Testis (tissue), 2 donors: ENCODE measurements at regions not wholly inside any gene's neighbourhood (a gene's known extent, or its start where the extent isn't known, plus 50 kb on each side); places are given as distances from the start of the nearest gene placed in this dataset.

Experiments used
- DNase-seq: peaks from one replicate; pipeline ENCODE4 v3.0.0-alpha.2; 2019
- H3K27ac ChIP-seq, 2 donors: fragments of 200-600 bp; sonication (generic); one replicate each; pipeline ENCODE4 v1.5.1; 2019
- H3K27me3 ChIP-seq: fragments of 200-600 bp; sonication (generic); one replicate; pipeline ENCODE4 v1.5.1; 2019
- H3K36me3 ChIP-seq: fragments of 200-600 bp; sonication (generic); one replicate; pipeline ENCODE4 v1.5.1; 2017; ENCODE audit warnings: low read depth; ENCODE audit errors: missing control alignments
- H3K4me1 ChIP-seq: fragments of 200-600 bp; sonication (generic); one replicate; pipeline ENCODE4 v1.5.1; 2019
- H3K4me3 ChIP-seq, 2 donors: fragments of 200-600 bp; sonication (generic); one replicate each; pipeline ENCODE4 v1.5.1; 2017 to 2019
- H3K9me3 ChIP-seq: fragments of 200-600 bp; sonication (generic); one replicate; pipeline ENCODE4 v1.5.1; 2017
- POLR2A ChIP-seq: fragments of 450-650 bp; IDR thresholded peaks from one replicate; pipeline ENCODE4 v1.6.1; 2017; ENCODE audit warnings: antibody characterized with exemption, mild to moderate bottlenecking, moderate library complexity
- WGBS, 2 donors: methylation state at CpG; one replicate each; pipeline ENCODE4 v1.1.5; 2018; 5-methylcytosine and 5-hydroxymethylcytosine counted together
- intact Hi-C: fragments of 100-400 bp; cut with DNase I; formaldehyde crosslinking; loops from one replicate; pipeline ENCODE4 v1.15.1; 2023; ENCODE audit warnings: low total_unique reads
- TF ChIP-seq, protein P1 (sequence below), 3 experiments: fragments of 450-650 bp in 2 of 3; fragments of 200-600 bp in 1 of 3; sonication (generic) in 1 of 3; IDR thresholded peaks; one replicate each; pipeline ENCODE4 v1.5.1; 2016 to 2019; ENCODE audit warnings: antibody characterized with exemption in 3 of 3, mild to moderate bottlenecking in 2 of 3, moderate library complexity in 1 of 3

DNA sequence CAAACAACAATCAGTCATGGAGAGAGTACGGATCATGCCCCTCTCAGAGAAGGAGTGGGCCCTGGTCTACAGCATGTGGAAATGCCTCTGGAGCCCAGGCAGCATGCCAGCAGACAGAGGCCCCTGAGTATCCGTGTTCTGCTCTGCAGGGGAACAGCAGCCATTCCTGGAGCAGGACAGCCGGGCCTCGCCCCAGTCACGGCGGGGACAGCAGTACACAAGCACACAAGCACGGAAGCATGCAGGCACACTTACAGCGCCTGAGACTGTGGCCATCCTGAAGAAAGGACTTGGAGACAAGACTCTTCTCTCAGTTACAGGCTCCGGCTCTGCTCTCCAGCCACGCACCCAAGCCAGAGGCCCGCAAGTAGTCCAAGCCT is 102.6 kb upstream of the ALDH1B1 start:
- 81 to 94% methylated on average over 9 to 11 of the region's 11 CpGs for WGBS, 2 donors
- H3K36me3 ChIP-seq, result no peaks in the 10 kb centered on the region
- intact Hi-C loops, result no loop called here

DNA sequence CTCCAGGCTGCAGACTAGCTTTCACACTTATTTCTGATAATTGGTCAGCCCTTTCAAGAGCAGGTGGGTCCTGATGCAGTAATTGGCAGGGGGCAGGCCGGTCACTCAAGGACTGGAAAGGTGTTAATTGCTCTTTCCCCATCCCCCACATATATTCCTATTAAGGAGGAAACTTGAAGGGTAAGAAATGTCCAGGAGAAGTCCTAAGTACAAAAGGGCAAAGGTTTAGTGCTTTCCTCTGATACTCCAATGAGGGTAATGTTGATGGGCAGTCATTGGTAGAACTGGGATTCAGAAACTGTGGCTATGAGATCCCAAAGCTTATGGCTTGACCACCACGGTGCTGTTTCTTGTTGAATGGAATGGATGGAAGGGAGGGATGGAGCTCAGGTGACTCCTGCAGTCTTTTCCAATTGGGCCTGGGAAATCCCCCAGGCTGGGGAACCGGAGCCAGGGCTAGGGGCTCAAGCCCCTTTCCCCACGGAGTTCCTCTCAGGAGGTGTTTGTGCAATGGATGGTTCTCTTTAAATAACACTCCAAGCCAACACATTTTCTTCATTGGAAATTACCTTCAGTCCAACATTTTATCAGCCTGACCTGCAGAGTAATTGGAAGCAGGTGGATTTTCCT is 103.2 kb upstream of the ALDH1B1 start:
- intact Hi-C loops, result no loop called here

More for the DNA sequence above, 102.6 kb upstream of the ALDH1B1 start:
- no peaks in the 10 kb centered on the region for H3K27me3 ChIP-seq
- DNase-seq, result no peak
- H3K9me3 ChIP-seq, result no peaks in the 10 kb centered on the region
- H3K4me1 ChIP-seq, result peaks cover 5% of the 10 kb centered on the region
- H3K4me3 ChIP-seq, result no peak overlapping the region
- H3K27ac ChIP-seq, result no peak overlapping the region
- no peak for TF ChIP-seq POLR2A
- TF ChIP-seq, protein P1, sequence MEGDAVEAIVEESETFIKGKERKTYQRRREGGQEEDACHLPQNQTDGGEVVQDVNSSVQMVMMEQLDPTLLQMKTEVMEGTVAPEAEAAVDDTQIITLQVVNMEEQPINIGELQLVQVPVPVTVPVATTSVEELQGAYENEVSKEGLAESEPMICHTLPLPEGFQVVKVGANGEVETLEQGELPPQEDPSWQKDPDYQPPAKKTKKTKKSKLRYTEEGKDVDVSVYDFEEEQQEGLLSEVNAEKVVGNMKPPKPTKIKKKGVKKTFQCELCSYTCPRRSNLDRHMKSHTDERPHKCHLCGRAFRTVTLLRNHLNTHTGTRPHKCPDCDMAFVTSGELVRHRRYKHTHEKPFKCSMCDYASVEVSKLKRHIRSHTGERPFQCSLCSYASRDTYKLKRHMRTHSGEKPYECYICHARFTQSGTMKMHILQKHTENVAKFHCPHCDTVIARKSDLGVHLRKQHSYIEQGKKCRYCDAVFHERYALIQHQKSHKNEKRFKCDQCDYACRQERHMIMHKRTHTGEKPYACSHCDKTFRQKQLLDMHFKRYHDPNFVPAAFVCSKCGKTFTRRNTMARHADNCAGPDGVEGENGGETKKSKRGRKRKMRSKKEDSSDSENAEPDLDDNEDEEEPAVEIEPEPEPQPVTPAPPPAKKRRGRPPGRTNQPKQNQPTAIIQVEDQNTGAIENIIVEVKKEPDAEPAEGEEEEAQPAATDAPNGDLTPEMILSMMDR (IDR thresholded peaks at IDR 0.05), result no peak

DNA sequence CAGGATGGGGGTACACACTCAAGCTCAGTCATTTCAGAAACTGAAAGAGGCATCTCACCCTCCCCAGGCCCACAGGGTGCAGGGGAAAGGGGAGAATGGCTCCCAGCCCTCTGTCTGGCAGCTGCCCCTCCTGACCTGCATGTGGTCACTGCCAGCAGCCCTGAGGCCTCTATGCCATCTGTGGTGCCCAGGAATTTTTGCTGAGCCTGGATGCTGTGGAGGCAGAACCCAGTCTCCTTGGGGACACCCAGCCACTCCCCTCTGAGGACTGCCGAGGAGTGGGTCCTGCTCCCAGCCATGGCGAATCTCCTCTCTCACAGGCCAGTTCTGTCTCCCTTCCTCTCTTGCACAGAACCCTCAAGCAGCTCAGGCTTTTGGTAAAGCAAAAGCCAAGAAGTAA is 104.0 kb upstream of the ALDH1B1 start:
- WGBS, 2 donors, result 66 to 90% methylated on average over 2 of the region's 2 CpGs

More for the DNA sequence above, 103.2 kb upstream of the ALDH1B1 start:
- no peak overlapping the region for H3K4me3 ChIP-seq
- no peak for TF ChIP-seq POLR2A
- TF ChIP-seq, protein P1 (IDR thresholded peaks at IDR 0.05), result no peak
- no peak for DNase-seq
- no peaks in the 10 kb centered on the region for H3K36me3 ChIP-seq
- no peak overlapping the region for H3K27ac ChIP-seq
- WGBS, 2 donors, result 86% methylated on average over 4 of the region's 4 CpGs
- H3K9me3 ChIP-seq, result no peaks in the 10 kb centered on the region
- H3K4me1 ChIP-seq, result no peaks in the 10 kb centered on the region
- no peaks in the 10 kb centered on the region for H3K27me3 ChIP-seq

DNA sequence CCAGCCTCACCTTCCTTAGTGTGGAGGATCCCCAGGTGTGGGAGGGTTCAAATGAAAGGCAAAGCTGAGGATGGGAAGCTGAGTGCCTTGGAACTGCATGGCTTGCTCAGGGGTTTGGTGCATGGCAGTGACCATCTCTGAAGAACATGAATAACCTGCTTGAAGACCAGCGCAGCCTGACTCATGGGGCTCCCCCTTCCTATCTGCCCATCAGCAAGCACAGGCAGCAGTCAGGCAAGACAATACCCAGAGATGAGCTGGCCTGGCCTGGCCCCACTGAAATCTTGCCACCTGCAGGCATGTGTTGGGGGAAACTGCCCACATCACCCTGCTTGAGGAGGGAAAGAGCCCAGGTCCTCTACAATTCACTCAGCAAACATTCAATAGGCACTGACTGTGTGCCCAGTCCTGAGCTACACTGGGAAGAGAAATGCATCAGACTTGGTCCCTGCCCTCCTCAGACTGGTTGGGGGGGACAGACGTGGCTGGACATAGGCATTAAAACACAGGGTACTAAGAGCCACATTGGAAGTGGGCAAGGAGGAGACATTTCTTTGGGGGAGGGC is 105.0 kb upstream of the ALDH1B1 start:
- 96 to 100% methylated on average over 1 to 2 of the region's 2 CpGs for WGBS, 2 donors
- Histone ChIP-seq H3K27ac (no peak overlapping the region), H3K36me3 (no peaks in the 10 kb centered on the region), H3K4me3 (no peak overlapping the region), H3K4me1 (no peaks in the 10 kb centered on the region), H3K27me3 (no peaks in the 10 kb centered on the region), H3K9me3 (no peaks in the 10 kb centered on the region)
- no peak for DNase-seq
- intact Hi-C loops, result no loop called here
- no peak for TF ChIP-seq POLR2A
- TF ChIP-seq, protein P1 (IDR thresholded peaks at IDR 0.05), result no peak

More for the DNA sequence above, 104.0 kb upstream of the ALDH1B1 start:
- Histone ChIP-seq H3K36me3 (no peaks in the 10 kb centered on the region), H3K27me3 (no peaks in the 10 kb centered on the region), H3K27ac (no peak overlapping the region), H3K4me3 (no peak overlapping the region), H3K9me3 (no peaks in the 10 kb centered on the region), H3K4me1 (no peaks in the 10 kb centered on the region)
- DNase-seq, result no peak
- intact Hi-C loops, result no loop called here
- no peak for TF ChIP-seq POLR2A
- TF ChIP-seq, protein P1 (IDR thresholded peaks at IDR 0.05), result no peak

DNA sequence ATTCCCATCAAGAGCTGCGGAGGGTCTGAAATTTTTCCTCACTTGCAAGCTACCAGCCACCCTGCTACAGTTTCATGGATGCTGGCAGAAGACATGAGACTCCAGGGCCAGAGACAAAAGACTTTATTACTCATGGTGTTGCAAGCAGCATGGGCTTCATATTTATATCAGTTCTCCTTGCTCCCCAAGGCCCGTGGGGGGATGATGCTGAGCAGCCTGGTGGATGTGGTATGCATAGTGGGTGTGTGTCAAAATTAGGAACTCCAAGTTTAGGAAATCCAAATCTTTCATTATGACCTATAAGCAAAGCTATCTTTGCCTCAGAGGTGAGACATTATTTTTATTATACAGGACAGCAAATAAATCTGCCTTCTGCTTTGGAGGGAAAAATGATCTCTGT is 105.7 kb upstream of the ALDH1B1 start:
- H3K9me3 ChIP-seq, result no peaks in the 10 kb centered on the region
- TF ChIP-seq, protein P1 (IDR thresholded peaks at IDR 0.05), result no peak
- no peak for TF ChIP-seq POLR2A
- no peak overlapping the region for H3K27ac ChIP-seq
- no peak overlapping the region for H3K4me3 ChIP-seq
- H3K27me3 ChIP-seq, result no peaks in the 10 kb centered on the region
- DNase-seq, result no peak
- WGBS, 2 donors, result 87 to 92% methylated on average over 2 of the region's 2 CpGs
- intact Hi-C loops, result no loop called here
- no peaks in the 10 kb centered on the region for H3K4me1 ChIP-seq
- no peaks in the 10 kb centered on the region for H3K36me3 ChIP-seq
